ENCODE measurements at regions not wholly inside any gene's neighbourhood (a gene's known extent, or its start where the extent isn't known, plus 50 kb on each side); places are given as distances from the start of the nearest gene placed in this dataset.
A peak's percentile ranks its signal among the peaks of the same experiment; 100 is the strongest.

- Histone ChIP-seq H3K9me3 (replicated peaks in 1 of 3) (no peaks in the 10 kb centered on the region), H3K27ac (no peak overlapping the region)
Measured at GRCh38 chr6:43878823-43879495, 108.9 kb downstream of the VEGFA start.

GRCh38 chr6:43878127-43878634 is 108.2 kb downstream of the VEGFA start:
- H3K27me3 ChIP-seq = no peaks in the 10 kb centered on the region
- no peak overlapping the region for H3K4me3 ChIP-seq
- no peak for DNase-seq
- H3K27ac ChIP-seq = no peak overlapping the region
- no peaks in the 10 kb centered on the region for H3K36me3 ChIP-seq (replicated peaks in 1 of 2)
- H3K9me3 ChIP-seq (replicated peaks in 1 of 3) = no peaks in the 10 kb centered on the region
- no peak for TF ChIP-seq POLR2A (IDR thresholded peaks at IDR 0.05)
- TF ChIP-seq CTCF (IDR thresholded peaks at IDR 0.05) = no peak
- intact Hi-C loops (cut with DNase I) = no loop called here
- no peaks in the 10 kb centered on the region for H3K4me1 ChIP-seq (replicated peaks in 1 of 2)
- WGBS, 4 donors = 90 to 96% (median 92%) methylated on average over 8 of the region's 8 CpGs

More at GRCh38 chr6:43878823-43879495, 108.9 kb downstream of the VEGFA start:
- peak; percentile 60 to 86 (median 80) for DNase-seq
- no peak for TF ChIP-seq POLR2A (IDR thresholded peaks at IDR 0.05)
- TF ChIP-seq CTCF (IDR thresholded peaks at IDR 0.05) = no peak
- intact Hi-C loops (cut with DNase I) = no loop called here
- 67 to 72% (median 69%) methylated on average over 4 to 11 of the region's 11 CpGs for WGBS, 4 donors
- Histone ChIP-seq H3K4me3 (no peak overlapping the region), H3K36me3 (replicated peaks in 1 of 2) (no peaks in the 10 kb centered on the region), H3K27me3 (no peaks in the 10 kb centered on the region), H3K4me1 (replicated peaks in 1 of 2) (no peaks in the 10 kb centered on the region)

GRCh38 chr6:43877463-43878126 is 107.6 kb downstream of the VEGFA start:
- H3K36me3 ChIP-seq (replicated peaks in 1 of 2) = no peaks in the 10 kb centered on the region
- TF ChIP-seq POLR2A (IDR thresholded peaks at IDR 0.05) = no peak
- no peak for TF ChIP-seq CTCF (IDR thresholded peaks at IDR 0.05)
- H3K27me3 ChIP-seq = no peaks in the 10 kb centered on the region
- DNase-seq = no peak
- no peak overlapping the region for H3K4me3 ChIP-seq
- H3K9me3 ChIP-seq (replicated peaks in 1 of 3) = no peaks in the 10 kb centered on the region
- no peaks in the 10 kb centered on the region for H3K4me1 ChIP-seq (replicated peaks in 1 of 2)
- 82 to 94% (median 84%) methylated on average over 10 of the region's 10 CpGs for WGBS, 4 donors
- intact Hi-C loops (cut with DNase I) = no loop called here
- H3K27ac ChIP-seq = no peak overlapping the region

GRCh38 chr6:43877036-43877435 is 107.0 kb downstream of the VEGFA start:
- 89 to 92% (median 90%) methylated on average over 10 of the region's 10 CpGs for WGBS, 4 donors
- no peak overlapping the region for H3K4me3 ChIP-seq
- TF ChIP-seq POLR2A (IDR thresholded peaks at IDR 0.05) (no peak), CTCF (IDR thresholded peaks at IDR 0.05) (no peak)
- H3K9me3 ChIP-seq (replicated peaks in 1 of 3) = no peaks in the 10 kb centered on the region
- H3K4me1 ChIP-seq (replicated peaks in 1 of 2) = no peaks in the 10 kb centered on the region
- no peaks in the 10 kb centered on the region for H3K27me3 ChIP-seq
- H3K27ac ChIP-seq = no peak overlapping the region
- intact Hi-C loops (cut with DNase I) = no loop called here
- no peak for DNase-seq
- no peaks in the 10 kb centered on the region for H3K36me3 ChIP-seq (replicated peaks in 1 of 2)
